H9 (cell line): ENCODE measurements at regions not wholly inside any gene's neighbourhood (a gene's known extent, or its start where the extent isn't known, plus 50 kb on each side); places are given as distances from the start of the nearest gene placed in this dataset.

Experiments used
- DNase-seq: peaks from one replicate; pipeline ENCODE4 v3.0.0-alpha.2; 2017
- H2AFZ ChIP-seq: one replicate; pipeline ENCODE4 v1.6.1; 2013; ENCODE audit warnings: mild to moderate bottlenecking, low read length, control low read depth, moderate library complexity
- H2AK5ac ChIP-seq: 2 replicates; pipeline ENCODE4 v1.6.1; 2013; ENCODE audit warnings: low read length, control low read depth, mixed read lengths; ENCODE audit not compliant: insufficient read length
- H2BK120ac ChIP-seq: one replicate; pipeline ENCODE4 v1.6.1; 2013; ENCODE audit warnings: low read depth, mild to moderate bottlenecking, low read length, control low read depth, inconsistent platforms; ENCODE audit not compliant: poor library complexity, severe bottlenecking
- H2BK12ac ChIP-seq: 2 replicates; pipeline ENCODE4 v1.6.1; 2013; ENCODE audit warnings: low read length, control low read depth, mixed read lengths, low read depth; ENCODE audit not compliant: insufficient read length
- H2BK15ac ChIP-seq: 2 replicates; pipeline ENCODE4 v1.6.1; 2013; ENCODE audit warnings: low read depth, low read length, control low read depth
- H2BK20ac ChIP-seq: one replicate; pipeline ENCODE4 v1.6.1; 2013; ENCODE audit warnings: low read depth, mild to moderate bottlenecking, low read length, control low read depth, inconsistent platforms; ENCODE audit not compliant: poor library complexity, severe bottlenecking
- H2BK5ac ChIP-seq: 2 replicates; pipeline ENCODE4 v1.6.1; 2013; ENCODE audit warnings: low read length, control low read depth, mixed read lengths; ENCODE audit not compliant: insufficient read length
- H3K14ac ChIP-seq: 2 replicates; pipeline ENCODE4 v1.6.1; 2013; ENCODE audit warnings: low read length, control low read depth; ENCODE audit not compliant: insufficient read depth
- H3K18ac ChIP-seq: 2 replicates; pipeline ENCODE4 v1.6.1; 2013; ENCODE audit warnings: low read depth, mild to moderate bottlenecking, mixed read lengths, low read length, control low read depth; ENCODE audit not compliant: insufficient read length
- H3K23ac ChIP-seq: 2 replicates; pipeline ENCODE4 v1.6.1; 2013; ENCODE audit warnings: low read length, control low read depth, mixed read lengths, low read depth; ENCODE audit not compliant: insufficient read length
- H3K23me2 ChIP-seq: 2 replicates; pipeline ENCODE4 v1.6.1; 2013; ENCODE audit warnings: low read depth, mild to moderate bottlenecking, mixed read lengths, low read length, control low read depth; ENCODE audit not compliant: insufficient read length, poor library complexity, severe bottlenecking
- H3K27ac ChIP-seq: 2 replicates; pipeline ENCODE4 v1.5.1; 2013; ENCODE audit warnings: low read length, control low read depth, mixed read lengths, low read depth; ENCODE audit not compliant: insufficient read length
- H3K27me3 ChIP-seq: 2 replicates; pipeline ENCODE4 v1.6.1; 2013; ENCODE audit warnings: low read length, control low read depth, inconsistent platforms; ENCODE audit not compliant: insufficient read depth
- H3K4ac ChIP-seq: 2 replicates; pipeline ENCODE4 v1.6.1; 2013; ENCODE audit warnings: low read depth, mild to moderate bottlenecking, control low read depth, inconsistent platforms, low read length, moderate library complexity
- H3K4me1 ChIP-seq: 2 replicates; pipeline ENCODE4 v1.6.1; 2013; ENCODE audit warnings: low read length, control low read depth, inconsistent platforms; ENCODE audit not compliant: insufficient read depth
- H3K4me2 ChIP-seq: 2 replicates; pipeline ENCODE4 v1.6.1; 2013; ENCODE audit warnings: low read length, control low read depth, mixed read lengths; ENCODE audit not compliant: insufficient read length, insufficient read depth
- H3K56ac ChIP-seq: 2 replicates; pipeline ENCODE4 v1.6.1; 2013; ENCODE audit warnings: low read depth, mild to moderate bottlenecking, mixed read lengths, low read length, control low read depth; ENCODE audit not compliant: insufficient read length
- H3K79me1 ChIP-seq: 2 replicates; pipeline ENCODE4 v1.6.1; 2013; ENCODE audit warnings: low read depth, mild to moderate bottlenecking, moderate library complexity, low read length, control low read depth, inconsistent platforms; ENCODE audit not compliant: insufficient read depth, poor library complexity, severe bottlenecking
- H3K79me2 ChIP-seq: 2 replicates; pipeline ENCODE4 v1.6.1; 2013; ENCODE audit warnings: low read length, control low read depth, inconsistent platforms; ENCODE audit not compliant: insufficient read depth
- H3K9ac ChIP-seq: 2 replicates; pipeline ENCODE4 v1.6.1; 2013; ENCODE audit warnings: low read length, control low read depth, mixed read lengths; ENCODE audit not compliant: insufficient read length; ENCODE audit errors: extremely low read depth
- H3K9me3 ChIP-seq: one replicate; pipeline ENCODE4 v1.6.1; 2013; ENCODE audit warnings: low read depth, low read length, inconsistent platforms; ENCODE audit not compliant: control insufficient read depth
- H3T11ph ChIP-seq: one replicate; pipeline ENCODE4 v1.6.1; 2013; ENCODE audit warnings: mild to moderate bottlenecking, low read length, control low read depth, inconsistent platforms
- H4K20me1 ChIP-seq: one replicate; pipeline ENCODE4 v1.6.1; 2013; ENCODE audit not compliant: control insufficient read depth, insufficient read length, insufficient read depth
- H4K5ac ChIP-seq: 2 replicates; pipeline ENCODE4 v1.6.1; 2013; ENCODE audit warnings: low read depth, mild to moderate bottlenecking, mixed read lengths, low read length, control low read depth; ENCODE audit not compliant: insufficient read length
- H4K8ac ChIP-seq: replicated peaks from 2 replicates; pipeline ENCODE4 v1.6.1; 2013; ENCODE audit warnings: low read length, control low read depth, mixed read lengths, low read depth; ENCODE audit not compliant: insufficient read length
- H4K91ac ChIP-seq: 2 replicates; pipeline ENCODE4 v1.6.1; 2013; ENCODE audit warnings: low read depth, mild to moderate bottlenecking, moderate library complexity, mixed read lengths, low read length, control low read depth; ENCODE audit not compliant: insufficient read length
- H3K27ac Mint-ChIP-seq, 3 experiments: 2 replicates in 2 of 3; 3 replicates in 1 of 3; pipeline ENCODE4 v1.8.0; 2020 to 2021; ENCODE audit warnings: mixed read lengths in 3 of 3, mild to moderate bottlenecking in 1 of 3, moderate library complexity in 1 of 3
- H3K27me3 Mint-ChIP-seq: 2 replicates; pipeline ENCODE4 v1.8.0; 2021; ENCODE audit warnings: low read depth, mild to moderate bottlenecking, moderate library complexity, mixed read lengths
- H3K36me3 Mint-ChIP-seq, 3 experiments: 2 replicates in 2 of 3; 3 replicates in 1 of 3; pipeline ENCODE4 v1.8.0; 2020 to 2021; ENCODE audit warnings: low read depth in 3 of 3, mixed read lengths in 3 of 3; ENCODE audit not compliant: insufficient read depth in 1 of 3
- H3K4me1 Mint-ChIP-seq, 2 experiments: 2 replicates each; pipeline ENCODE4 v1.8.0; 2020; ENCODE audit warnings: mixed read lengths in 2 of 2
- H3K4me3 Mint-ChIP-seq, 2 experiments: 2 replicates in 1 of 2; 3 replicates in 1 of 2; pipeline ENCODE4 v1.8.0; 2020 to 2021; ENCODE audit warnings: mild to moderate bottlenecking in 2 of 2, mixed read lengths in 2 of 2, moderate library complexity in 1 of 2
- H3K9me3 Mint-ChIP-seq, 2 experiments: 2 replicates in 1 of 2; 3 replicates in 1 of 2; pipeline ENCODE4 v1.8.0; 2020; ENCODE audit warnings: mild to moderate bottlenecking in 2 of 2, mixed read lengths in 2 of 2, moderate library complexity in 1 of 2
- WGBS: extraction: QIAGEN DNeasy Blood & Tissue Kit; methylation state at CpG from one replicate; pipeline ENCODE4 v1.1.7; 2013; ENCODE audit warnings: missing lambda C conversion rate, low lambda C conversion rate, mixed read lengths; ENCODE audit not compliant: insufficient read length; ENCODE audit errors: extremely low coverage; 5-methylcytosine and 5-hydroxymethylcytosine counted together
- TF ChIP-seq, protein P1 (sequence below): fragments of 200-600 bp; sonication (generic); conservative IDR thresholded peaks from 3 replicates; pipeline ENCODE4 v1.8.0; 2021; ENCODE audit warnings: antibody characterized with exemption, mild to moderate bottlenecking

DNA sequence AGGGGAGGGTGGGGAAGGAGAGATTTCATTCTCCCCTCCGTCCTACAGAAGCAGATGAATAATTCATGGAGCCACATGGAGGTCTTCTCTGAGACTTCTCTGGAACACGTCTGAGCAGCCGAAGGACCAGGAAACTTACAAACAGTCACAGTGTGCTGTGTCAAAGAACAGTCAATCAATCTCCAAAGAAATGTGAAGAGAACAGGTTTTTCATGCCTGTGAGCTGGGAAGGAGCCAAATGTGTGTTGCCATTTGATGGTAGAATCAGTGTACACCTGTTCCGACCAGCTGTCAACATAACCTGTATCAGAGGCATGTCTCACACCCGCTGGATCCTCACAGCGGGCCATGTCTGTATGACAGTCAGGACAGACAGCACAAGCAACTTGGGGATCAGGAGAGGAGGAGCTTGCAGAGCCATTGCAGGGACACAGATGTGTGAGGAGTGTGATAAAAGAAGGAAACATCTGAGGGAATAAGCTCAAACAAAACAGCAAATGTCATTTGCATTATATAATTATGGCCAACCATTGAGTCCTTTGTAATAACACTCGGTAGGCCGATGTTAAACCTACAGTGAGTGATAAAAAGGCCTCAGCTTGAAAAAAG is 298.5 kb downstream of the EN1 start:
- Histone ChIP-seq H2BK12ac (no peak overlapping the region), H4K91ac (no peak overlapping the region), H3K23ac (no peak overlapping the region), H4K8ac (no peak overlapping the region), H3T11ph (no peak overlapping the region), H3K14ac (no peak overlapping the region), H3K9ac (no peak overlapping the region), H3K4me1 (no peaks in the 10 kb centered on the region), H2BK5ac (no peak overlapping the region), H2AK5ac (no peak overlapping the region), H3K79me1 (no peaks in the 10 kb centered on the region), H3K23me2 (no peaks in the 10 kb centered on the region), H2AFZ (no peak overlapping the region), H2BK15ac (no peak overlapping the region), H2BK120ac (no peak overlapping the region), H3K27me3 (no peaks in the 10 kb centered on the region), H3K27ac (no peak overlapping the region), H3K4ac (no peak overlapping the region), H3K79me2 (no peaks in the 10 kb centered on the region), H2BK20ac (no peak overlapping the region), H4K5ac (no peak overlapping the region), H3K56ac (no peak overlapping the region), H3K9me3 (peaks cover 3% of the 10 kb centered on the region), H3K4me2 (no peak overlapping the region), H4K20me1 (no peaks in the 10 kb centered on the region), H3K18ac (no peak overlapping the region)
- Mint-ChIP-seq H3K27me3 (no peaks in the 10 kb centered on the region), H3K9me3 (peaks cover 11 to 12% of the 10 kb centered on the region in 2 experiments), H3K4me1 (peaks cover 2 to 5% of the 10 kb centered on the region in 2 experiments; a peak in 3 of 4 replicates), H3K4me3 (no peak overlapping the region; a peak in 1 of 5 replicates), H3K27ac (no peak overlapping the region; a peak in 1 of 7 replicates), H3K36me3 (peaks cover 7 to 13% (median 12%) of the 10 kb centered on the region in 3 experiments)
- TF ChIP-seq, protein P1, sequence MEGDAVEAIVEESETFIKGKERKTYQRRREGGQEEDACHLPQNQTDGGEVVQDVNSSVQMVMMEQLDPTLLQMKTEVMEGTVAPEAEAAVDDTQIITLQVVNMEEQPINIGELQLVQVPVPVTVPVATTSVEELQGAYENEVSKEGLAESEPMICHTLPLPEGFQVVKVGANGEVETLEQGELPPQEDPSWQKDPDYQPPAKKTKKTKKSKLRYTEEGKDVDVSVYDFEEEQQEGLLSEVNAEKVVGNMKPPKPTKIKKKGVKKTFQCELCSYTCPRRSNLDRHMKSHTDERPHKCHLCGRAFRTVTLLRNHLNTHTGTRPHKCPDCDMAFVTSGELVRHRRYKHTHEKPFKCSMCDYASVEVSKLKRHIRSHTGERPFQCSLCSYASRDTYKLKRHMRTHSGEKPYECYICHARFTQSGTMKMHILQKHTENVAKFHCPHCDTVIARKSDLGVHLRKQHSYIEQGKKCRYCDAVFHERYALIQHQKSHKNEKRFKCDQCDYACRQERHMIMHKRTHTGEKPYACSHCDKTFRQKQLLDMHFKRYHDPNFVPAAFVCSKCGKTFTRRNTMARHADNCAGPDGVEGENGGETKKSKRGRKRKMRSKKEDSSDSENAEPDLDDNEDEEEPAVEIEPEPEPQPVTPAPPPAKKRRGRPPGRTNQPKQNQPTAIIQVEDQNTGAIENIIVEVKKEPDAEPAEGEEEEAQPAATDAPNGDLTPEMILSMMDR, result no peak
- DNase-seq, result no peak
- WGBS, result no CpG with 5 or more reads among the region's 8 CpGs
